ENCODE measurements at regions not wholly inside any gene's neighbourhood (a gene's known extent, or its start where the extent isn't known, plus 50 kb on each side); places are given as distances from the start of the nearest gene placed in this dataset.

GRCh38 chr10:94065787-94066186 is 72.1 kb downstream of the PLCE1 start:
- Mint-ChIP-seq H3K36me3 (ENCODE audit: unreplicated experiment) (no peaks in the 10 kb centered on the region), H3K27ac (ENCODE audit: unreplicated experiment) (no peak overlapping the region), H3K27me3 (ENCODE audit: unreplicated experiment) (no peaks in the 10 kb centered on the region), H3K4me1 (ENCODE audit: low read depth, unreplicated experiment) (no peaks in the 10 kb centered on the region), H3K9me3 (ENCODE audit: unreplicated experiment) (no peaks in the 10 kb centered on the region), H3K4me3 (ENCODE audit: unreplicated experiment) (no peak overlapping the region)
- DNase-seq, result no peak
- TF ChIP-seq CTCF (IDR thresholded peaks at IDR 0.05; ENCODE audit: partially characterized antibody, unreplicated experiment), result no peak

- Mint-ChIP-seq H3K27ac (ENCODE audit: unreplicated experiment) (no peak overlapping the region), H3K27me3 (ENCODE audit: unreplicated experiment) (no peaks in the 10 kb centered on the region), H3K36me3 (ENCODE audit: unreplicated experiment) (no peaks in the 10 kb centered on the region), H3K4me3 (ENCODE audit: unreplicated experiment) (no peak overlapping the region), H3K9me3 (ENCODE audit: unreplicated experiment) (no peaks in the 10 kb centered on the region), H3K4me1 (ENCODE audit: low read depth, unreplicated experiment) (no peaks in the 10 kb centered on the region)
- no peak for DNase-seq
- no peak for TF ChIP-seq CTCF (IDR thresholded peaks at IDR 0.05; ENCODE audit: partially characterized antibody, unreplicated experiment)
Observed at GRCh38 chr10:94066411-94066810, 72.7 kb downstream of the PLCE1 start.

- no peaks in the 10 kb centered on the region for H3K4me1 Mint-ChIP-seq (ENCODE audit: low read depth, unreplicated experiment)
Observed at GRCh38 chr10:94069884-94070283, 76.2 kb downstream of the PLCE1 start.

GRCh38 chr10:94074462-94074861 is 80.7 kb downstream of the PLCE1 start:
- H3K9me3 Mint-ChIP-seq (ENCODE audit: unreplicated experiment), result no peaks in the 10 kb centered on the region
- DNase-seq, result no peak
- H3K36me3 Mint-ChIP-seq (ENCODE audit: unreplicated experiment), result no peaks in the 10 kb centered on the region
- no peak overlapping the region for H3K4me3 Mint-ChIP-seq (ENCODE audit: unreplicated experiment)
- TF ChIP-seq CTCF (IDR thresholded peaks at IDR 0.05; ENCODE audit: partially characterized antibody, unreplicated experiment), result no peak
- H3K27me3 Mint-ChIP-seq (ENCODE audit: unreplicated experiment), result no peaks in the 10 kb centered on the region
- no peak overlapping the region for H3K27ac Mint-ChIP-seq (ENCODE audit: unreplicated experiment)
- H3K4me1 Mint-ChIP-seq (ENCODE audit: low read depth, unreplicated experiment), result no peaks in the 10 kb centered on the region

More at GRCh38 chr10:94069884-94070283, 76.2 kb downstream of the PLCE1 start:
- H3K27me3 Mint-ChIP-seq (ENCODE audit: unreplicated experiment), result no peaks in the 10 kb centered on the region
- no peak for TF ChIP-seq CTCF (IDR thresholded peaks at IDR 0.05; ENCODE audit: partially characterized antibody, unreplicated experiment)
- no peak for DNase-seq
- no peaks in the 10 kb centered on the region for H3K36me3 Mint-ChIP-seq (ENCODE audit: unreplicated experiment)
- H3K27ac Mint-ChIP-seq (ENCODE audit: unreplicated experiment), result no peak overlapping the region
- no peak overlapping the region for H3K4me3 Mint-ChIP-seq (ENCODE audit: unreplicated experiment)
- no peaks in the 10 kb centered on the region for H3K9me3 Mint-ChIP-seq (ENCODE audit: unreplicated experiment)

GRCh38 chr10:94075506-94075905 is 81.8 kb downstream of the PLCE1 start:
- Mint-ChIP-seq H3K4me3 (ENCODE audit: unreplicated experiment) (no peak overlapping the region), H3K36me3 (ENCODE audit: unreplicated experiment) (no peaks in the 10 kb centered on the region), H3K27me3 (ENCODE audit: unreplicated experiment) (peaks cover 3% of the 10 kb centered on the region), H3K9me3 (ENCODE audit: unreplicated experiment) (peaks cover 3% of the 10 kb centered on the region), H3K4me1 (ENCODE audit: low read depth, unreplicated experiment) (no peaks in the 10 kb centered on the region), H3K27ac (ENCODE audit: unreplicated experiment) (no peak overlapping the region)
- no peak for DNase-seq
- no peak for TF ChIP-seq CTCF (IDR thresholded peaks at IDR 0.05; ENCODE audit: partially characterized antibody, unreplicated experiment)

Data from glutamatergic neuron (in vitro differentiated cells).